WTC11 (cell line): ENCODE measurements at regions not wholly inside any gene's neighbourhood (a gene's known extent, or its start where the extent isn't known, plus 50 kb on each side); places are given as distances from the start of the nearest gene placed in this dataset.

Experiments
- ATAC-seq: fragments of 200-7000 bp; cut with Tn5 transposase; 2 replicates; pipeline ENCODE4 v1.10.0; 2021; ENCODE audit warnings: mild to moderate bottlenecking, moderate library complexity
- CTCF ChIA-PET: fragments of 300-600 bp; sonication (Branson Sonifier 250); formaldehyde crosslinking; loops from one replicate; lab custom pipeline; 2021; ENCODE audit warnings: antibody characterized with exemption; lab: Charles Lee
- POLR2A ChIA-PET: fragments of 350-600 bp; sonication (Branson Sonifier 250); formaldehyde crosslinking; loops from one replicate; lab custom pipeline; 2021; ENCODE audit warnings: antibody characterized with exemption; lab: Charles Lee
- DNase-seq: peaks from one replicate; pipeline ENCODE4 v3.0.0; 2021; ENCODE audit warnings: low spot score
- H3K27ac Mint-ChIP-seq: 2 replicates; pipeline ENCODE4 v1.8.0; 2021; ENCODE audit warnings: mixed read lengths
- H3K27me3 Mint-ChIP-seq: 2 replicates; pipeline ENCODE4 v1.8.0; 2021; ENCODE audit warnings: low read depth, mild to moderate bottlenecking, moderate library complexity, mixed read lengths
- H3K36me3 Mint-ChIP-seq: 2 replicates; pipeline ENCODE4 v1.8.0; 2021; ENCODE audit warnings: mixed read lengths
- H3K4me1 Mint-ChIP-seq: 2 replicates; pipeline ENCODE4 v1.8.0; 2022; ENCODE audit warnings: mixed read lengths
- H3K4me3 Mint-ChIP-seq: 2 replicates; pipeline ENCODE4 v1.8.0; 2021; ENCODE audit warnings: mild to moderate bottlenecking, moderate library complexity, mixed read lengths
- H3K9me3 Mint-ChIP-seq: 2 replicates; pipeline ENCODE4 v1.8.0; 2021; ENCODE audit warnings: mixed read lengths
- CREB1 ChIP-seq: sonication (generic); formaldehyde crosslinking; IDR thresholded peaks from 2 replicates; pipeline ENCODE4 v1.8.0; 2023; ENCODE audit warnings: mild to moderate bottlenecking, missing genetic modification reagents
- E2F1 ChIP-seq: sonication (generic); formaldehyde crosslinking; IDR thresholded peaks from 2 replicates; pipeline ENCODE4 v1.8.0; 2022; ENCODE audit warnings: mild to moderate bottlenecking, missing genetic modification reagents
- FOXK1 ChIP-seq: sonication (generic); formaldehyde crosslinking; IDR thresholded peaks from 2 replicates; pipeline ENCODE4 v1.8.0; 2022; ENCODE audit warnings: mild to moderate bottlenecking, moderate library complexity, missing genetic modification reagents
- GABPB1 ChIP-seq: sonication (generic); formaldehyde crosslinking; IDR thresholded peaks from 2 replicates; pipeline ENCODE4 v1.8.1; 2023; ENCODE audit warnings: mild to moderate bottlenecking, missing genetic modification reagents
- GTF2I ChIP-seq: fragments of 250-450 bp; sonication (Bioruptor Pico); conservative IDR thresholded peaks from 2 replicates; pipeline ENCODE4 v1.4.0; 2021; ENCODE audit warnings: mild to moderate bottlenecking
- HMGA2 ChIP-seq: fragments of 250-450 bp; sonication (Bioruptor Pico); IDR thresholded peaks from 2 replicates; pipeline ENCODE4 v1.4.0; 2021; ENCODE audit warnings: mild to moderate bottlenecking, moderate library complexity
- IRF2 ChIP-seq: sonication (generic); formaldehyde crosslinking; IDR thresholded peaks from 2 replicates; pipeline ENCODE4 v1.8.0; 2022; ENCODE audit warnings: low read depth, missing genetic modification reagents, borderline replicate concordance
- KAT7 ChIP-seq: sonication (generic); formaldehyde crosslinking; IDR thresholded peaks from 2 replicates; pipeline ENCODE4 v1.8.1; 2023; ENCODE audit warnings: missing genetic modification reagents, mild to moderate bottlenecking, borderline replicate concordance
- MLX ChIP-seq: sonication (generic); formaldehyde crosslinking; IDR thresholded peaks from 2 replicates; pipeline ENCODE4 v1.8.1; 2023; ENCODE audit warnings: mild to moderate bottlenecking, missing genetic modification reagents, moderate library complexity
- MXD4 ChIP-seq: fragments of 250-450 bp; sonication (Bioruptor Pico); IDR thresholded peaks from 2 replicates; pipeline ENCODE4 v1.8.0; 2021; ENCODE audit warnings: mild to moderate bottlenecking, moderate library complexity, borderline replicate concordance
- MYBL2 ChIP-seq: sonication (generic); formaldehyde crosslinking; IDR thresholded peaks from 2 replicates; pipeline ENCODE4 v1.8.1; 2023; ENCODE audit warnings: mild to moderate bottlenecking, moderate library complexity, missing genetic modification reagents
- NR3C1 ChIP-seq: sonication (generic); formaldehyde crosslinking; conservative IDR thresholded peaks from 2 replicates; pipeline ENCODE4 v1.8.1; 2023; ENCODE audit warnings: low read depth, mild to moderate bottlenecking, missing genetic modification reagents
- STAT6 ChIP-seq: sonication (generic); formaldehyde crosslinking; conservative IDR thresholded peaks from 2 replicates; pipeline ENCODE4 v1.8.1; 2023; ENCODE audit warnings: mild to moderate bottlenecking, low read depth, missing genetic modification reagents, moderate library complexity
- TEAD1 ChIP-seq: sonication (generic); formaldehyde crosslinking; IDR thresholded peaks from 2 replicates; pipeline ENCODE4 v1.8.0; 2022; ENCODE audit warnings: mild to moderate bottlenecking, missing genetic modification reagents
- TEAD4 ChIP-seq: sonication (generic); formaldehyde crosslinking; IDR thresholded peaks from 2 replicates; pipeline ENCODE4 v1.8.0; 2022; ENCODE audit warnings: mild to moderate bottlenecking, missing genetic modification reagents
- ZNF121 ChIP-seq: sonication (generic); formaldehyde crosslinking; IDR thresholded peaks from 2 replicates; pipeline ENCODE4 v1.8.0; 2023; ENCODE audit warnings: missing genetic modification reagents
- ZNF671 ChIP-seq: fragments of 250-450 bp; sonication (Bioruptor Pico); IDR thresholded peaks from 2 replicates; pipeline ENCODE4 v1.8.0; 2021; ENCODE audit warnings: mild to moderate bottlenecking
- TF ChIP-seq, protein P1 (sequence below): sonication (generic); formaldehyde crosslinking; IDR thresholded peaks from 2 replicates; pipeline ENCODE4 v1.8.0; 2022; ENCODE audit warnings: mild to moderate bottlenecking, missing genetic modification reagents
- TF ChIP-seq, protein P2 (sequence below): sonication (generic); formaldehyde crosslinking; IDR thresholded peaks from 2 replicates; pipeline ENCODE4 v1.8.1; 2022; ENCODE audit warnings: mild to moderate bottlenecking, moderate library complexity, missing genetic modification reagents
- TF ChIP-seq, protein P3 (sequence below): sonication (generic); formaldehyde crosslinking; IDR thresholded peaks from 2 replicates; pipeline ENCODE4 v1.8.1; 2023; ENCODE audit warnings: mild to moderate bottlenecking, missing genetic modification reagents, moderate library complexity
- TF ChIP-seq, protein P4 (sequence below): fragments of 250-450 bp; sonication (Bioruptor Pico); IDR thresholded peaks from 2 replicates; pipeline ENCODE4 v1.9.0; 2021; ENCODE audit warnings: mild to moderate bottlenecking, borderline replicate concordance
- TF ChIP-seq, protein P5 (sequence below): sonication (generic); formaldehyde crosslinking; IDR thresholded peaks from 2 replicates; pipeline ENCODE4 v1.8.1; 2022; ENCODE audit warnings: low read depth, missing genetic modification reagents, borderline replicate concordance

GRCh38 chr4:13710246-13710885 is 82.8 kb upstream of the BOD1L1 start (continued):
- TF ChIP-seq ZNF121 (no peak), STAT6 (CRISPR knock-in tag) (no peak), GABPB1 (no peak), MYBL2 (CRISPR knock-in tag) (no peak)

- Mint-ChIP-seq H3K4me1 (no peaks in the 10 kb centered on the region), H3K27me3 (no peaks in the 10 kb centered on the region), H3K27ac (no peak overlapping the region), H3K36me3 (no peaks in the 10 kb centered on the region), H3K9me3 (peaks cover 5% of the 10 kb centered on the region), H3K4me3 (no peak overlapping the region)
- DNase-seq = no peak
- TF ChIP-seq TEAD4 (CRISPR knock-in tag) (no peak), MXD4 (no peak), HMGA2 (no peak), E2F1 (no peak), CREB1 (CRISPR knock-in tag) (no peak), FOXK1 (CRISPR knock-in tag) (no peak), GTF2I (no peak), ZNF671 (CRISPR knock-in tag) (no peak), TEAD1 (CRISPR knock-in tag) (no peak), NR3C1 (no peak), MLX (CRISPR knock-in tag) (no peak), KAT7 (CRISPR knock-in tag) (no peak), IRF2 (CRISPR knock-in tag) (no peak)
- TF ChIP-seq, protein P1, sequence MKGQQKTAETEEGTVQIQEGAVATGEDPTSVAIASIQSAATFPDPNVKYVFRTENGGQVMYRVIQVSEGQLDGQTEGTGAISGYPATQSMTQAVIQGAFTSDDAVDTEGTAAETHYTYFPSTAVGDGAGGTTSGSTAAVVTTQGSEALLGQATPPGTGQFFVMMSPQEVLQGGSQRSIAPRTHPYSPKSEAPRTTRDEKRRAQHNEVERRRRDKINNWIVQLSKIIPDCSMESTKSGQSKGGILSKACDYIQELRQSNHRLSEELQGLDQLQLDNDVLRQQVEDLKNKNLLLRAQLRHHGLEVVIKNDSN (CRISPR knock-in tag) = no peak
- TF ChIP-seq, protein P2, sequence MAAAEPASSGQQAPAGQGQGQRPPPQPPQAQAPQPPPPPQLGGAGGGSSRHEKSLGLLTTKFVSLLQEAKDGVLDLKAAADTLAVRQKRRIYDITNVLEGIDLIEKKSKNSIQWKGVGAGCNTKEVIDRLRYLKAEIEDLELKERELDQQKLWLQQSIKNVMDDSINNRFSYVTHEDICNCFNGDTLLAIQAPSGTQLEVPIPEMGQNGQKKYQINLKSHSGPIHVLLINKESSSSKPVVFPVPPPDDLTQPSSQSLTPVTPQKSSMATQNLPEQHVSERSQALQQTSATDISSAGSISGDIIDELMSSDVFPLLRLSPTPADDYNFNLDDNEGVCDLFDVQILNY (CRISPR knock-in tag) = no peak
- TF ChIP-seq, protein P3, sequence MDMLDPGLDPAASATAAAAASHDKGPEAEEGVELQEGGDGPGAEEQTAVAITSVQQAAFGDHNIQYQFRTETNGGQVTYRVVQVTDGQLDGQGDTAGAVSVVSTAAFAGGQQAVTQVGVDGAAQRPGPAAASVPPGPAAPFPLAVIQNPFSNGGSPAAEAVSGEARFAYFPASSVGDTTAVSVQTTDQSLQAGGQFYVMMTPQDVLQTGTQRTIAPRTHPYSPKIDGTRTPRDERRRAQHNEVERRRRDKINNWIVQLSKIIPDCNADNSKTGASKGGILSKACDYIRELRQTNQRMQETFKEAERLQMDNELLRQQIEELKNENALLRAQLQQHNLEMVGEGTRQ = no peak
- TF ChIP-seq, protein P4, sequence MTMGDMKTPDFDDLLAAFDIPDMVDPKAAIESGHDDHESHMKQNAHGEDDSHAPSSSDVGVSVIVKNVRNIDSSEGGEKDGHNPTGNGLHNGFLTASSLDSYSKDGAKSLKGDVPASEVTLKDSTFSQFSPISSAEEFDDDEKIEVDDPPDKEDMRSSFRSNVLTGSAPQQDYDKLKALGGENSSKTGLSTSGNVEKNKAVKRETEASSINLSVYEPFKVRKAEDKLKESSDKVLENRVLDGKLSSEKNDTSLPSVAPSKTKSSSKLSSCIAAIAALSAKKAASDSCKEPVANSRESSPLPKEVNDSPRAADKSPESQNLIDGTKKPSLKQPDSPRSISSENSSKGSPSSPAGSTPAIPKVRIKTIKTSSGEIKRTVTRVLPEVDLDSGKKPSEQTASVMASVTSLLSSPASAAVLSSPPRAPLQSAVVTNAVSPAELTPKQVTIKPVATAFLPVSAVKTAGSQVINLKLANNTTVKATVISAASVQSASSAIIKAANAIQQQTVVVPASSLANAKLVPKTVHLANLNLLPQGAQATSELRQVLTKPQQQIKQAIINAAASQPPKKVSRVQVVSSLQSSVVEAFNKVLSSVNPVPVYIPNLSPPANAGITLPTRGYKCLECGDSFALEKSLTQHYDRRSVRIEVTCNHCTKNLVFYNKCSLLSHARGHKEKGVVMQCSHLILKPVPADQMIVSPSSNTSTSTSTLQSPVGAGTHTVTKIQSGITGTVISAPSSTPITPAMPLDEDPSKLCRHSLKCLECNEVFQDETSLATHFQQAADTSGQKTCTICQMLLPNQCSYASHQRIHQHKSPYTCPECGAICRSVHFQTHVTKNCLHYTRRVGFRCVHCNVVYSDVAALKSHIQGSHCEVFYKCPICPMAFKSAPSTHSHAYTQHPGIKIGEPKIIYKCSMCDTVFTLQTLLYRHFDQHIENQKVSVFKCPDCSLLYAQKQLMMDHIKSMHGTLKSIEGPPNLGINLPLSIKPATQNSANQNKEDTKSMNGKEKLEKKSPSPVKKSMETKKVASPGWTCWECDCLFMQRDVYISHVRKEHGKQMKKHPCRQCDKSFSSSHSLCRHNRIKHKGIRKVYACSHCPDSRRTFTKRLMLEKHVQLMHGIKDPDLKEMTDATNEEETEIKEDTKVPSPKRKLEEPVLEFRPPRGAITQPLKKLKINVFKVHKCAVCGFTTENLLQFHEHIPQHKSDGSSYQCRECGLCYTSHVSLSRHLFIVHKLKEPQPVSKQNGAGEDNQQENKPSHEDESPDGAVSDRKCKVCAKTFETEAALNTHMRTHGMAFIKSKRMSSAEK (CRISPR knock-in tag) = no peak
- TF ChIP-seq, protein P5, sequence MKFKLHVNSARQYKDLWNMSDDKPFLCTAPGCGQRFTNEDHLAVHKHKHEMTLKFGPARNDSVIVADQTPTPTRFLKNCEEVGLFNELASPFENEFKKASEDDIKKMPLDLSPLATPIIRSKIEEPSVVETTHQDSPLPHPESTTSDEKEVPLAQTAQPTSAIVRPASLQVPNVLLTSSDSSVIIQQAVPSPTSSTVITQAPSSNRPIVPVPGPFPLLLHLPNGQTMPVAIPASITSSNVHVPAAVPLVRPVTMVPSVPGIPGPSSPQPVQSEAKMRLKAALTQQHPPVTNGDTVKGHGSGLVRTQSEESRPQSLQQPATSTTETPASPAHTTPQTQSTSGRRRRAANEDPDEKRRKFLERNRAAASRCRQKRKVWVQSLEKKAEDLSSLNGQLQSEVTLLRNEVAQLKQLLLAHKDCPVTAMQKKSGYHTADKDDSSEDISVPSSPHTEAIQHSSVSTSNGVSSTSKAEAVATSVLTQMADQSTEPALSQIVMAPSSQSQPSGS = no peak
- ATAC-seq = no peak
- ChIA-PET POLR2A (no interaction called here), CTCF (no interaction called here)
Observed at GRCh38 chr4:13711233-13711785, 83.8 kb upstream of the BOD1L1 start.
